DND-41 (cell line): ENCODE measurements at regions not wholly inside any gene's neighbourhood (a gene's known extent, or its start where the extent isn't known, plus 50 kb on each side); places are given as distances from the start of the nearest gene placed in this dataset.

ENCODE experiments used
- EZH2 ChIP-seq: IDR thresholded peaks from 3 replicates; pipeline ENCODE4 v1.6.1; 2012; ENCODE audit warnings: borderline replicate concordance, low read depth, mild to moderate bottlenecking, moderate library complexity, low read length, inconsistent platforms; ENCODE audit not compliant: severe bottlenecking
- TF ChIP-seq, protein P1 (sequence below): IDR thresholded peaks from 2 replicates; pipeline ENCODE4 v1.5.1; 2012; ENCODE audit warnings: borderline replicate concordance, low read length, moderate library complexity, mild to moderate bottlenecking; ENCODE audit not compliant: poor library complexity, severe bottlenecking; ENCODE audit errors: extremely low read depth

DNA sequence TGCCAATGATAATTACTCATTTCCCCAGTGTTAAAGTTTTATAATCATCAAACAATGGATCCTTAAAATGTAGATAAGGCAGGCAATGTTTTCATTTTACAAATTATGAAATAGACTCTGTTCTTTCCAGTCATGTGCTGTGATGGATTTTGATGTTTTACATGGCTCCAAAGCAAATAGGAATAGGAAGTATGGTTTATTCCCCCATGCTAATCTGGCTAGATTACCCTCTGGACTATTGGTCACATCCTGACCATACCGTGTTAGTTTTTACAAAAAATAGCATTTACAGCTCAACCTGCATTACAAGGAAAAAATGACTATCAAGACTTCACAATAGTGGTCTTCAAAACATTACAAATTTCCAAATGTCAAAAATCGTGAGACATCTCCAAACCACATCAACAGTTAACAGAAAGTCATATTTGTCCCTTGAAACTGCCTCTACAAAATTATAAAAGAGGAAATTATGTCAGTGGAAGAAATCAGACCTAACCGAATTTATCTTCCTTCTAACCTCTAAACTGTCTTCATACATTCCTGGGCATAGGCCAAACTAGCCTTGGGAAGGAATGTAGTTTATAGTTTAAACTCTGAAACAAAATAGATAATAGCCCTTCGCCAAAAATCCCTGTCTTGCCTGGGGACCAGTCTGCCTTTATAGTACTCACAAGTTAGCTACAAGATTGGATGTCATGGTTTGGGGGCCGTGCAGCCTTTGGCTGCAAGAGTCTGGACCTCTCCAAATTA lies 1941.2 kb upstream of the CELF4 start:
- TF ChIP-seq EZH2: no peak
- TF ChIP-seq, protein P1, sequence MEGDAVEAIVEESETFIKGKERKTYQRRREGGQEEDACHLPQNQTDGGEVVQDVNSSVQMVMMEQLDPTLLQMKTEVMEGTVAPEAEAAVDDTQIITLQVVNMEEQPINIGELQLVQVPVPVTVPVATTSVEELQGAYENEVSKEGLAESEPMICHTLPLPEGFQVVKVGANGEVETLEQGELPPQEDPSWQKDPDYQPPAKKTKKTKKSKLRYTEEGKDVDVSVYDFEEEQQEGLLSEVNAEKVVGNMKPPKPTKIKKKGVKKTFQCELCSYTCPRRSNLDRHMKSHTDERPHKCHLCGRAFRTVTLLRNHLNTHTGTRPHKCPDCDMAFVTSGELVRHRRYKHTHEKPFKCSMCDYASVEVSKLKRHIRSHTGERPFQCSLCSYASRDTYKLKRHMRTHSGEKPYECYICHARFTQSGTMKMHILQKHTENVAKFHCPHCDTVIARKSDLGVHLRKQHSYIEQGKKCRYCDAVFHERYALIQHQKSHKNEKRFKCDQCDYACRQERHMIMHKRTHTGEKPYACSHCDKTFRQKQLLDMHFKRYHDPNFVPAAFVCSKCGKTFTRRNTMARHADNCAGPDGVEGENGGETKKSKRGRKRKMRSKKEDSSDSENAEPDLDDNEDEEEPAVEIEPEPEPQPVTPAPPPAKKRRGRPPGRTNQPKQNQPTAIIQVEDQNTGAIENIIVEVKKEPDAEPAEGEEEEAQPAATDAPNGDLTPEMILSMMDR: no peak
